ENCODE measurements at regions not wholly inside any gene's neighbourhood (a gene's known extent, or its start where the extent isn't known, plus 50 kb on each side); places are given as distances from the start of the nearest gene placed in this dataset.

- in situ Hi-C loops (cut with MboI; ENCODE audit: low sequenced_read_pairs, unreplicated experiment): no loop called here
- TF ChIP-seq CTCF (IDR thresholded peaks at IDR 0.05; ENCODE audit: borderline replicate concordance, control extremely low read depth, extremely low read depth, insufficient read depth, missing control alignments): no peak
- DNase-seq (ENCODE audit: low spot score): peak; percentile 65
Measured at GRCh38 chr1:169024800-169025271, 81.7 kb upstream of the ATP1B1 start.

DNA sequence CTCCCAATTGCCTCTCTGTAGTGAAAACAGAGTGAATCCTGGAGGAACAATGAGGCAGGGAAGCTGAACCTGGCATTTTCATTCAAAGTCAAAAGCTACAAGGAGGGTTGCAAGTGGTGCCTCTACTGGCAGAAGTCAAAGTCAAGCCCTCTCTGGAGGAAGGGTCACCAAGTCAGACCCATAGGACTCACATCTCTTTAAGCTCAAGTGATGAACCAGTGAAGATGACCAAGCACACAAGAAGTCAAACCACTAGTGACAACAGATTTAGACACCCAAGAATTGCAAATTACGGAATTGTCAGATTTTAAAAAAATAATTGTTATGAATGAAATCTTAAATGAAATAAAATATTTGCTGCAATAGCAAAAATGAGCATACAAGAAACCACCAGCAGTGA lies 81.1 kb upstream of the ATP1B1 start:
- no peak for DNase-seq (ENCODE audit: low spot score)
- in situ Hi-C loops (cut with MboI; ENCODE audit: low sequenced_read_pairs, unreplicated experiment): no loop called here
- no peak for TF ChIP-seq CTCF (IDR thresholded peaks at IDR 0.05; ENCODE audit: borderline replicate concordance, control extremely low read depth, extremely low read depth, insufficient read depth, missing control alignments)

DNA sequence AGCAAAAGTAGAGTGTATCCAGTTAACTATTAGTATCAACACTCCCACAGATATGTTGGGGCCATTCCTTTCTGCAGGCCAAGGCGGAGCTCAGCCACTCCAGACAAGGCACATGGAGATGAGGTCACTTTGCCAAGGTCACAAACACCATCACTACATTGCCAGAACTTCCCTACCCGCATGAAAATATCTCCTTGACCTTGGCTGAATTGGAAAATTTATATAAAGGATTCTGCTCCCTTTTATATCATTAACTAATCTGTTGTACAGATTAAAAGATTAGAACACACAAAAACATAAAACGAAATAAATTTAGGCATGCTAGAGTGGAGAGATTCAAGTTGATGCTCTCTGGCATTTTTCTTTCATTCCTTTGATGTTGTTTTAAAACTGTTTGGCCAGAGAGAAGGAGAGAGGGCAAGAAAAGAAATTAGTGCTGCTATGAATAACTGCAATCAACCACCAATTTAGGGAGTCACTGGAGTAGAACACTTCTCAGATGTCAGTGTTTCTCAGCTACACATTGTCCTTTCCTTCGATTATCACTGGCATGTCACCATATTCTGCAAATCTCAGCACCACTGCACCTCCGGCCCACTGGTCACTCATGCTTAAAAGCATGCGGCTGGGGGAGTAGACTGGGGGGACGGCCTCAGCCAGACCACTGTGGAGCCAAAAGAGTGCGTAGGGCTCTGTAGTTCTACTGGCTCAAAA lies 78.7 kb upstream of the ATP1B1 start:
- no peak for TF ChIP-seq CTCF (IDR thresholded peaks at IDR 0.05; ENCODE audit: borderline replicate concordance, control extremely low read depth, extremely low read depth, insufficient read depth, missing control alignments)
- in situ Hi-C loops (cut with MboI; ENCODE audit: low sequenced_read_pairs, unreplicated experiment): no loop called here
- DNase-seq (ENCODE audit: low spot score): no peak

DNA sequence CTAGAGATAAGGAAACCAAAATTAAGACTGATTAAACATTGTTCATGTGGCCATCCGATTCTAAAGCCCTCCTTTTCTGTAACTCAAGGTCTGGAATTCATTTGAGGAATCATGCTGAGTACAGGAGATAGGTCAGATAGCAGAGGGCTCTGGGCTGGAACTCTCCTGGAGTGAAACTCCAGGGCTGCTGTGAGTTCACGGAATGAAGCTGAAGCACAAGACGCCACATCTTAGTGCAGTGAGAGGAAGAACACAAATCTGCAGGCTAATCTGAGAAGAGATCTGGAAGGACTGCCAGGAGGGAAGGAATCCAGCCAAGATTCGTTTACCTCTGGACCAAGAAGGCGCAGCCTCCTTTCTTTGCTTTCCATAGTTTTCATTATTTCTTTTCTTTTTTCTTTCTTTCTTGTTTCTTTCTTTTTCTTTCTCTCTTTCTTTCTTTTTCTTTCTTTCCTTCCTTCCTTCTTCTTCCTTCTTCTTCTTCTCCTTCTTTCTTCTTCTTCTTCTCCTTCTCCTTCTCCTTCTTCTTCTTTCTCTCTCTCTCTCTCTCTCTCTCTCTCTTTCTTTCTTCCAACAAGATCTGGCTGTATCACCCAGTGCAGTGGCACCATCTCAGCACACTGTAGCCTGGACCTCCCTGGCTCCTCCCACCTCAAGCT lies 74.8 kb upstream of the ATP1B1 start:
- in situ Hi-C loops (cut with MboI; ENCODE audit: low sequenced_read_pairs, unreplicated experiment): no loop called here
- no peak for DNase-seq (ENCODE audit: low spot score)
- no peak for TF ChIP-seq CTCF (IDR thresholded peaks at IDR 0.05; ENCODE audit: borderline replicate concordance, control extremely low read depth, extremely low read depth, insufficient read depth, missing control alignments)

DNA sequence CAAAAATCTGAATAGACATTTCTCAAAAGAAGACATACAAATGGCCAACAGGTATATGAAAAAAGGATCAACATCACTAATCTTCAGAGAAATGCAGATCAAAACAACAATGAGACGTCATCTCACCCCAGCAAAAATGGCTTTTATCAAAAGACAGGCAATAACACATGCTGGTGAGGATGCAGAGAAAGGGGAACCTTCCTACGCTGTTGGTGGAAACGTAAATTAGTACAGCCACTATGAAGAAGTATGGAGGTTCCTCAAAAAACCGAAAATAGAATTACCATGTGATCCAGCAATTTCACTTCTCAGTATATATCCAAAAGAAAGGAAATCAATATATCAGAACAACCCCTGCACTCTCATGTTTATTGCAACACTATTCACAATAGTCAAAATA lies 65.1 kb upstream of the ATP1B1 start:
- DNase-seq (ENCODE audit: low spot score): no peak
- in situ Hi-C loops (cut with MboI; ENCODE audit: low sequenced_read_pairs, unreplicated experiment): no loop called here
- no peak for TF ChIP-seq CTCF (IDR thresholded peaks at IDR 0.05; ENCODE audit: borderline replicate concordance, control extremely low read depth, extremely low read depth, insufficient read depth, missing control alignments)

DNA sequence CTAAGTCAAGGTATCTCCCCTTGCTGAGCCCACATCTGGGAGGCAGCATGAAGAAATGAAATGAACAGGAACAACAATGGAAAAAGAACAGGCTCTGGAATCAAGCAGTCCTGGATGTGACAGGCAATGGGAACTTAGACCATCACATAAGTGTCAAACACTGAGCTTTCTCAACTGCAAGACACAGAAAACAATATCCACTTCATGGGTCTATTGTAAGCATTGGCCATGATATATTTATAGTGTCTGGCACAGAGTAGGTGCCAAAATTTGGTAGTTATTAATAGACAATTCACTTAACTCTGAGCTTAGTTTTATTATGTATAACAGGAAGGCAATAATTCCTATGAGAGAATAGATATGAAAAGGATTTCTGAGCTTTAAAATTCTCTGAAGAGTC lies 64.1 kb upstream of the ATP1B1 start:
- no peak for DNase-seq (ENCODE audit: low spot score)
- in situ Hi-C loops (cut with MboI; ENCODE audit: low sequenced_read_pairs, unreplicated experiment): no loop called here
- TF ChIP-seq CTCF (IDR thresholded peaks at IDR 0.05; ENCODE audit: borderline replicate concordance, control extremely low read depth, extremely low read depth, insufficient read depth, missing control alignments): no peak
